GM06990 (cell line): ENCODE measurements at regions not wholly inside any gene's neighbourhood (a gene's known extent, or its start where the extent isn't known, plus 50 kb on each side); places are given as distances from the start of the nearest gene placed in this dataset.
"Not testable (repeated sequence)": the region's sequence is repeated elsewhere in the genome, so short reads cannot be mapped to it uniquely, and the experiment has no call there.

Experiments used
- DNase-seq: peaks from one replicate; pipeline ENCODE4 v3.0.0-alpha.2; 2011; ENCODE audit not compliant: insufficient read length; ENCODE audit errors: extremely low read depth
- H3K27me3 ChIP-seq: replicated peaks from 2 replicates; pipeline ENCODE4 v1.6.0; 2011; ENCODE audit warnings: low read length; ENCODE audit not compliant: control insufficient read depth, insufficient read depth
- H3K36me3 ChIP-seq: 2 replicates; pipeline ENCODE4 v1.5.1; 2011; ENCODE audit warnings: low read length; ENCODE audit not compliant: control insufficient read depth, insufficient read depth
- H3K4me3 ChIP-seq: replicated peaks from 2 replicates; pipeline ENCODE4 v1.5.1; 2011; ENCODE audit warnings: low read depth, mild to moderate bottlenecking, control low read depth, low read length
- TF ChIP-seq, protein P1 (sequence below): IDR thresholded peaks from 2 replicates; pipeline ENCODE4 v1.5.1; 2011; ENCODE audit warnings: low read length, control low read depth, mild to moderate bottlenecking, inconsistent platforms; ENCODE audit not compliant: insufficient read depth, poor library complexity, severe bottlenecking

DNA sequence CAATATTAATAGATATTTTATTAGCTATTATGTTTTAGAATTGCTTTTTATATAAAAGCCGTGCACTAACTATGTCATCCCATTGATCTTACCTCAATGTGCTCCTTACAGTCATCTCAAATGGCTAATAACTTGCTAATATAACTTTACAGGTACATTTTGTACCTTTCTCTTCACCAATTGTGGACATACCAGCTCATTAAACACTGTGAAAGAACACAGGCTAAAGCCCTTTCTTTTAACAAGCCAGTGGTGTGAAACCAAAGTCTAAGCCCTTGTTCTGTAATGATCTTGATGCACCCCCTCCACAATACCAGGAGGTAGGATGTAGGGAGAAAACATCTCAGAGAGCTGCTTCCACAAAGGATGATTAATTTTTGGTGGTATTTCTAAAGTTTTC, 675.3 kb upstream of the USP15 start:
- no peak for DNase-seq
- TF ChIP-seq, protein P1, sequence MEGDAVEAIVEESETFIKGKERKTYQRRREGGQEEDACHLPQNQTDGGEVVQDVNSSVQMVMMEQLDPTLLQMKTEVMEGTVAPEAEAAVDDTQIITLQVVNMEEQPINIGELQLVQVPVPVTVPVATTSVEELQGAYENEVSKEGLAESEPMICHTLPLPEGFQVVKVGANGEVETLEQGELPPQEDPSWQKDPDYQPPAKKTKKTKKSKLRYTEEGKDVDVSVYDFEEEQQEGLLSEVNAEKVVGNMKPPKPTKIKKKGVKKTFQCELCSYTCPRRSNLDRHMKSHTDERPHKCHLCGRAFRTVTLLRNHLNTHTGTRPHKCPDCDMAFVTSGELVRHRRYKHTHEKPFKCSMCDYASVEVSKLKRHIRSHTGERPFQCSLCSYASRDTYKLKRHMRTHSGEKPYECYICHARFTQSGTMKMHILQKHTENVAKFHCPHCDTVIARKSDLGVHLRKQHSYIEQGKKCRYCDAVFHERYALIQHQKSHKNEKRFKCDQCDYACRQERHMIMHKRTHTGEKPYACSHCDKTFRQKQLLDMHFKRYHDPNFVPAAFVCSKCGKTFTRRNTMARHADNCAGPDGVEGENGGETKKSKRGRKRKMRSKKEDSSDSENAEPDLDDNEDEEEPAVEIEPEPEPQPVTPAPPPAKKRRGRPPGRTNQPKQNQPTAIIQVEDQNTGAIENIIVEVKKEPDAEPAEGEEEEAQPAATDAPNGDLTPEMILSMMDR: no peak
- no peaks in the 10 kb centered on the region for H3K27me3 ChIP-seq
- H3K36me3 ChIP-seq: no peaks in the 10 kb centered on the region
- no peak overlapping the region for H3K4me3 ChIP-seq

DNA sequence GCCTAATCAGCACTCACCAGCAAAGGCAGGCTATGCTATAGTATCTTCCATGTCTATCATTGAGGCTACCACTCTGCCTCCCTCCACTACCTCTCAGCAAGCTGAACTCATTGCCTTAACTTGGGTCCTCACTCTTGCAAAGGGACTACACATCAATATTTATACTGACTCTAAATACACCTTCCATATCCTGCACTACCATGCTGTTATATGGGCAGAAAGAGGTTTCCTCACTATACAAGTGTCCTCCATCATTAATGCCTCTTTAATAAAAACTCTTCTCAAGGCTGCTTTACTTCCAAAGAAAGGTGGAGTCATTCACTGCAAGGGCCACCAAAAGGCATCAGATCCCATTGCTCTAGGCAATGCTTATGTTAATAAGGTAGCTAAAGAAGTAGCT, 669.3 kb upstream of the USP15 start:
- not testable (repeated sequence) for H3K36me3 ChIP-seq, DNase-seq, H3K27me3 ChIP-seq, H3K4me3 ChIP-seq

DNA sequence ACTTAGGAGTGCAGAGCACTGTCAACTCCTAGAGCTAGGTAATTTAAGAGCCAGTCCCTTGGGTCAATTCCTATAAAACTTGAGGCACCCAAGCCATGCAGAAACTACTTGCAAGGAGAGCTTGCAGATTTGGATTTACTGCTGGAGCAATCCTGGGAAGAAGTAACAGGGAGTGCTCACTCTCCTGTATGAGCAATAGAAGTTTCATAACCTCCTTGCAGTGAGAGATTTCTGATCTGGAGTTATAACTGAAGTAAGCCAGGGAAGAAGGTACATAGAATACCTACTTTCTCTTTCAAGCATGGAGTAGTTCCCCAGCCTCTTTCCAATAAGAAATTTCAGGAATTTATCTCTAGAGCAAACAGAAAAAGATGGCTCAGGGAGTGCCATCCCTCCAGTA, 650.1 kb upstream of the USP15 start:
- Histone ChIP-seq H3K27me3 (no peaks in the 10 kb centered on the region), H3K4me3 (no peak overlapping the region), H3K36me3 (no peaks in the 10 kb centered on the region)
- DNase-seq: no peak
- TF ChIP-seq, protein P1: no peak

GRCh38 chr12:61629702-61630101, 630.5 kb upstream of the USP15 start:
- no peak for DNase-seq
- Histone ChIP-seq H3K36me3 (no peaks in the 10 kb centered on the region), H3K4me3 (no peak overlapping the region), H3K27me3 (no peaks in the 10 kb centered on the region)
- TF ChIP-seq, protein P1: no peak

- Histone ChIP-seq H3K27me3 (no peaks in the 10 kb centered on the region), H3K4me3 (no peak overlapping the region), H3K36me3 (no peaks in the 10 kb centered on the region)
- no peak for DNase-seq
- TF ChIP-seq, protein P1: no peak
Measured at GRCh38 chr12:61646639-61647038, 613.6 kb upstream of the USP15 start.

DNA sequence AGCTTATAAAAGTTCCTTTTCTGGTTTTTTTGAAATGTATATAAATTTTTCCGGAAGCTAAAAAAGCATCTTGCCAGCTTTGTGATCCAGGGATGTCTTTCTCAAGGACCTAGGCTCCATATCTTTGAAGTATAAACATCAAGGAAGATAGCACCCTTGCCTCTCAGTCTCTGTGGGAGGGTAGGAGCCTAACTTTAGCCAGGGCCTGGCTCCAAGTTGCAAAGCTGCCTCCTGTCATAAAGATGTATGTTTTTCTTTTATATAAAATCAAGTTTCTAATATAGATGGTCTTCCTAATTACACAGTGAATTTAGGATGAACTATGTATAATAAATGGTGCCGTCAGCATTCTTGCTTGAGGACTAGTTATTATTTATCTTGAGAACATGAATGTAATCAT, 612.6 kb upstream of the USP15 start:
- no peak for DNase-seq
- H3K36me3 ChIP-seq: no peaks in the 10 kb centered on the region
- TF ChIP-seq, protein P1: no peak
- no peaks in the 10 kb centered on the region for H3K27me3 ChIP-seq
- no peak overlapping the region for H3K4me3 ChIP-seq

GRCh38 chr12:61652265-61652664, 607.9 kb upstream of the USP15 start:
- TF ChIP-seq, protein P1: no peak
- H3K27me3 ChIP-seq: no peaks in the 10 kb centered on the region
- DNase-seq: no peak
- no peaks in the 10 kb centered on the region for H3K36me3 ChIP-seq
- H3K4me3 ChIP-seq: no peak overlapping the region
